ENCODE measurements at regions not wholly inside any gene's neighbourhood (a gene's known extent, or its start where the extent isn't known, plus 50 kb on each side); places are given as distances from the start of the nearest gene placed in this dataset.
"Not testable (repeated sequence)": the region's sequence is repeated elsewhere in the genome, so short reads cannot be mapped to it uniquely, and the experiment has no call there.

GRCh38 chr12:131218923-131219669 lies 265.4 kb downstream of the ADGRD1 start:
- DNase-seq, result no peak
- POLR2A ChIA-PET, result no interaction called here
- H3K4me3 Mint-ChIP-seq, result no peak overlapping the region
- no peak overlapping the region for H3K27ac Mint-ChIP-seq
- peaks cover 12% of the 10 kb centered on the region for H3K27me3 Mint-ChIP-seq
- H3K36me3 Mint-ChIP-seq, result no peaks in the 10 kb centered on the region
- H3K9me3 Mint-ChIP-seq, result no peaks in the 10 kb centered on the region
- intact Hi-C loops (cut with micrococcal nuclease), result no loop called here
- H3K4me1 Mint-ChIP-seq (ENCODE audit: low read depth), result peaks cover 8% of the 10 kb centered on the region
- CTCF ChIA-PET, result no interaction called here

- Mint-ChIP-seq H3K36me3 (no peaks in the 10 kb centered on the region), H3K27ac (no peak overlapping the region), H3K27me3 (peaks cover 12% of the 10 kb centered on the region), H3K4me1 (ENCODE audit: low read depth) (peaks cover 8% of the 10 kb centered on the region), H3K4me3 (no peak overlapping the region), H3K9me3 (no peaks in the 10 kb centered on the region)
- ChIA-PET POLR2A (no interaction called here), CTCF (no interaction called here)
- no peak for DNase-seq
- intact Hi-C loops (cut with micrococcal nuclease), result no loop called here
These were observed 266.1 kb downstream of the ADGRD1 start for GRCh38 chr12:131219670-131220330.

GRCh38 chr12:131220331-131220685 lies 266.6 kb downstream of the ADGRD1 start:
- H3K9me3 Mint-ChIP-seq, result no peaks in the 10 kb centered on the region
- intact Hi-C loops (cut with micrococcal nuclease), result no loop called here
- DNase-seq, result no peak
- H3K4me3 Mint-ChIP-seq, result no peak overlapping the region
- peaks cover 12% of the 10 kb centered on the region for H3K27me3 Mint-ChIP-seq
- no peaks in the 10 kb centered on the region for H3K36me3 Mint-ChIP-seq
- ChIA-PET CTCF (no interaction called here), POLR2A (no interaction called here)
- no peak overlapping the region for H3K27ac Mint-ChIP-seq
- H3K4me1 Mint-ChIP-seq (ENCODE audit: low read depth), result peaks cover 8% of the 10 kb centered on the region

GRCh38 chr12:131221061-131221956 lies 267.6 kb downstream of the ADGRD1 start:
- Mint-ChIP-seq H3K4me3 (no peak overlapping the region), H3K36me3 (no peaks in the 10 kb centered on the region), H3K4me1 (ENCODE audit: low read depth) (peaks cover 8% of the 10 kb centered on the region), H3K9me3 (no peaks in the 10 kb centered on the region), H3K27me3 (peaks cover 12% of the 10 kb centered on the region), H3K27ac (no peak overlapping the region)
- intact Hi-C loops (cut with micrococcal nuclease), result no loop called here
- POLR2A ChIA-PET, result no interaction called here
- no peak for DNase-seq
- CTCF ChIA-PET, result no interaction called here

GRCh38 chr12:131221957-131222328 lies 268.2 kb downstream of the ADGRD1 start:
- no peak overlapping the region for H3K27ac Mint-ChIP-seq
- no peaks in the 10 kb centered on the region for H3K9me3 Mint-ChIP-seq
- POLR2A ChIA-PET, result no interaction called here
- peaks cover 11% of the 10 kb centered on the region for H3K27me3 Mint-ChIP-seq
- H3K4me1 Mint-ChIP-seq (ENCODE audit: low read depth), result peaks cover 8% of the 10 kb centered on the region
- CTCF ChIA-PET, result no interaction called here
- DNase-seq, result no peak
- H3K36me3 Mint-ChIP-seq, result no peaks in the 10 kb centered on the region
- no peak overlapping the region for H3K4me3 Mint-ChIP-seq
- intact Hi-C loops (cut with micrococcal nuclease), result no loop called here

- ChIA-PET POLR2A (no interaction called here), CTCF (no interaction called here)
- intact Hi-C loops (cut with micrococcal nuclease), result no loop called here
- peaks cover 7% of the 10 kb centered on the region for H3K27me3 Mint-ChIP-seq
- no peak overlapping the region for H3K27ac Mint-ChIP-seq
- no peak overlapping the region for H3K4me3 Mint-ChIP-seq
- DNase-seq, result peak; percentile 36
- no peaks in the 10 kb centered on the region for H3K36me3 Mint-ChIP-seq
- no peaks in the 10 kb centered on the region for H3K9me3 Mint-ChIP-seq
- H3K4me1 Mint-ChIP-seq (ENCODE audit: low read depth), result peaks cover 8% of the 10 kb centered on the region
These were observed 268.8 kb downstream of the ADGRD1 start for GRCh38 chr12:131222329-131223139.

GRCh38 chr12:131223171-131223761 lies 269.6 kb downstream of the ADGRD1 start:
- Mint-ChIP-seq H3K4me3 (no peak overlapping the region), H3K27me3 (peaks cover 4% of the 10 kb centered on the region), H3K36me3 (no peaks in the 10 kb centered on the region), H3K4me1 (ENCODE audit: low read depth) (peaks cover 8% of the 10 kb centered on the region), H3K27ac (no peak overlapping the region), H3K9me3 (no peaks in the 10 kb centered on the region)
- DNase-seq, result no peak
- intact Hi-C loops (cut with micrococcal nuclease), result no loop called here
- ChIA-PET POLR2A (no interaction called here), CTCF (no interaction called here)

GRCh38 chr12:131223791-131224225 lies 270.1 kb downstream of the ADGRD1 start:
- ChIA-PET POLR2A (no interaction called here), CTCF (no interaction called here)
- Mint-ChIP-seq H3K27ac (no peak overlapping the region), H3K4me1 (ENCODE audit: low read depth) (peaks cover 8% of the 10 kb centered on the region), H3K36me3 (no peaks in the 10 kb centered on the region), H3K27me3 (peaks cover 7% of the 10 kb centered on the region), H3K9me3 (no peaks in the 10 kb centered on the region), H3K4me3 (no peak overlapping the region)
- intact Hi-C loops (cut with micrococcal nuclease), result no loop called here
- DNase-seq, result no peak

GRCh38 chr12:131224226-131225065 lies 270.7 kb downstream of the ADGRD1 start:
- H3K9me3 Mint-ChIP-seq; H3K4me1 Mint-ChIP-seq (ENCODE audit: low read depth); intact Hi-C loops (cut with micrococcal nuclease); POLR2A ChIA-PET; H3K4me3 Mint-ChIP-seq; H3K27ac Mint-ChIP-seq; H3K27me3 Mint-ChIP-seq; H3K36me3 Mint-ChIP-seq; CTCF ChIA-PET: not testable (repeated sequence)
- DNase-seq, result peak; percentile 12

- H3K4me3 Mint-ChIP-seq; DNase-seq; H3K4me1 Mint-ChIP-seq (ENCODE audit: low read depth); H3K27ac Mint-ChIP-seq; H3K27me3 Mint-ChIP-seq; intact Hi-C loops (cut with micrococcal nuclease); POLR2A ChIA-PET; CTCF ChIA-PET; H3K36me3 Mint-ChIP-seq; H3K9me3 Mint-ChIP-seq: not testable (repeated sequence)
These were observed 271.3 kb downstream of the ADGRD1 start for GRCh38 chr12:131225066-131225380.
